ENCODE measurements at regions not wholly inside any gene's neighbourhood (a gene's known extent, or its start where the extent isn't known, plus 50 kb on each side); places are given as distances from the start of the nearest gene placed in this dataset.

DNA sequence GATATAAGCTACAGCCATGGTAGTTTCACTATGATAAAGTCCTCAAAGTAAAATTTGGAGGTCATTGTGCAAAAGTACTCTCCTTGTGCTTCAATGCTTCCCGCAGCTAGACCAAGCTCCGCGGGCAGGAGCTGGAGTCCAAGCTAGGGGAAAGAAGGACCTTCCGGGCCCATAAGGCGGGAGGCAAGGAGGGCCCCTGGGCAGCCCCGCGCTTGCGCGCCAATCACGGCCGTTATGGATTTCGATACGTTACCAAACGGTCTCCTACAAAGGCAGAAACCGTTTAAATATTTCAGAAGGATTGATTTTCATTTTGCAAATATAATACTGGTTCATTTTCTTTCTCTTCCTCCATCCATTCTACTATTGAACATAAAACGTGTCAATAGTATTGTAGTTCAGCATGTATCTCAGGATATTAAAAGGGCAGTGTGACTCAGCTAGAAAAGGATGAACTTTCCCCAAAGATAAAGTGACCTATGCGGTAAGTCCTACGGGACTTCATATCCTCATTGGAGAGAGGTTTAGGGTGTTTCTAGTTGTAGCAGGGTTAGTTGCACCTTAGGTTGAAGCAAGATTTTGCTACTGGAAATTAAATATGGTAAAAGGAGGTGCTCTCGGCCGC is 128.0 kb downstream of the KIF20B start:
- no peak overlapping the region for H3K27ac ChIP-seq (ENCODE audit: low read length)
- no peaks in the 10 kb centered on the region for H3K4me1 ChIP-seq (ENCODE audit: control insufficient read depth in 1 of 2, insufficient read depth in 2 of 2, low read length in 2 of 2)
- no peaks in the 10 kb centered on the region for H3K27me3 ChIP-seq (ENCODE audit: low read depth, low read length)
- no peaks in the 10 kb centered on the region for H3K36me3 ChIP-seq (ENCODE audit: control insufficient read depth in 1 of 2, insufficient read depth in 2 of 2, low read length in 2 of 2)
- no peak overlapping the region for H3K4me3 ChIP-seq (ENCODE audit: low read depth in 1 of 2, low read length in 2 of 2)
- no peaks in the 10 kb centered on the region for H3K9me3 ChIP-seq (ENCODE audit: control insufficient read depth in 1 of 2, low read length in 2 of 2)

DNA sequence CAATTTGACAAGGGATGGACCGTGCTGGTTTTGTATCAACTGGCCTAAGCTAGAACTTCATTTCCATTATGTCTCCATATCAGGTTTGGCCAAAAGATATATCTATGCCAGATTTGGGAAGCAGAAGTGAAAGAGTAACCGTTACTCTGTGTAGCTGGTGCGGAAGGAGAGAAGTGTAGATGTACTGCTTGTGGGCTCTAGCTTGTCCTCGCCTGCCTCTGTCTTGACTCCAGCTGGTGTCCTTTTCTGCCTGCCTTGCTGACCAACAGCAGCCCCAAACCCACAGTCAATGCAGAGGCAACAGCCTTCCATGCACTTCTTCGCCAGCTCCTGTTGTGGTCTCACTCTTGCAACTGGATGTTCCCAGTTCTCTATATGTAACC is 128.5 kb downstream of the KIF20B start:
- Histone ChIP-seq H3K27ac (ENCODE audit: low read length) (no peak overlapping the region), H3K9me3 (ENCODE audit: control insufficient read depth in 1 of 2, low read length in 2 of 2) (no peaks in the 10 kb centered on the region), H3K4me3 (ENCODE audit: low read depth in 1 of 2, low read length in 2 of 2) (no peak overlapping the region), H3K36me3 (ENCODE audit: control insufficient read depth in 1 of 2, insufficient read depth in 2 of 2, low read length in 2 of 2) (no peaks in the 10 kb centered on the region), H3K4me1 (ENCODE audit: control insufficient read depth in 1 of 2, insufficient read depth in 2 of 2, low read length in 2 of 2) (no peaks in the 10 kb centered on the region), H3K27me3 (ENCODE audit: low read depth, low read length) (no peaks in the 10 kb centered on the region)

GRCh38 chr10:89830624-89831023 is 129.2 kb downstream of the KIF20B start:
- H3K36me3 ChIP-seq (ENCODE audit: control insufficient read depth in 1 of 2, insufficient read depth in 2 of 2, low read length in 2 of 2), result no peaks in the 10 kb centered on the region
- no peaks in the 10 kb centered on the region for H3K4me1 ChIP-seq (ENCODE audit: control insufficient read depth in 1 of 2, insufficient read depth in 2 of 2, low read length in 2 of 2)
- H3K27ac ChIP-seq (ENCODE audit: low read length), result no peak overlapping the region
- H3K4me3 ChIP-seq (ENCODE audit: low read depth in 1 of 2, low read length in 2 of 2), result no peak overlapping the region
- H3K9me3 ChIP-seq (ENCODE audit: control insufficient read depth in 1 of 2, low read length in 2 of 2), result no peaks in the 10 kb centered on the region
- no peaks in the 10 kb centered on the region for H3K27me3 ChIP-seq (ENCODE audit: low read depth, low read length)

DNA sequence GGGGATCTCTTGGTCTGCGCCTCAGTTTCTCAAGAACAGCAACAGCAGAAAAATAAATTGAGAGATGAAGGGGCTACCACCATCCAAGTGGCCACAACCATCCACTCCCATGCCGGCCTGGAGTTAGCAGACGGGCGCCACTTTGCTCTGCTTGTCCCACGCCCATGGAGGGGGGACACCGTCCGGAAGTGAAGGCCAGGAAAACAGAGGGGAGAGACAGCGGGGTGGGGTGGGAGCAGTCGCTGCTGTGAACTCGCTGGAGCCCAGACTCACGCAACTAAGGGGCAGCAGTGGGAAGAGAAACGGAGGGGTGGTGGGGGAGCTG is 135.4 kb downstream of the KIF20B start:
- peaks cover 0 to 4% of the 10 kb centered on the region in 2 donors for H3K4me1 ChIP-seq (ENCODE audit: control insufficient read depth in 1 of 2, insufficient read depth in 2 of 2, low read length in 2 of 2)
- peak overlapping the region; percentile 70 to 83 for H3K4me3 ChIP-seq (ENCODE audit: low read depth in 1 of 2, low read length in 2 of 2)
- no peaks in the 10 kb centered on the region for H3K36me3 ChIP-seq (ENCODE audit: control insufficient read depth in 1 of 2, insufficient read depth in 2 of 2, low read length in 2 of 2)
- no peaks in the 10 kb centered on the region for H3K9me3 ChIP-seq (ENCODE audit: control insufficient read depth in 1 of 2, low read length in 2 of 2)
- no peaks in the 10 kb centered on the region for H3K27me3 ChIP-seq (ENCODE audit: low read depth, low read length)
- H3K27ac ChIP-seq (ENCODE audit: low read length), result peak overlapping the region; percentile 36

GRCh38 chr10:89837165-89838043 is 136.0 kb downstream of the KIF20B start:
- peaks cover 0 to 4% of the 10 kb centered on the region in 2 donors for H3K4me1 ChIP-seq (ENCODE audit: control insufficient read depth in 1 of 2, insufficient read depth in 2 of 2, low read length in 2 of 2)
- H3K36me3 ChIP-seq (ENCODE audit: control insufficient read depth in 1 of 2, insufficient read depth in 2 of 2, low read length in 2 of 2), result no peaks in the 10 kb centered on the region
- H3K9me3 ChIP-seq (ENCODE audit: control insufficient read depth in 1 of 2, low read length in 2 of 2), result no peaks in the 10 kb centered on the region
- H3K4me3 ChIP-seq (ENCODE audit: low read depth in 1 of 2, low read length in 2 of 2), result peak overlapping the region; percentile 70 to 83
- H3K27me3 ChIP-seq (ENCODE audit: low read depth, low read length), result no peaks in the 10 kb centered on the region
- H3K27ac ChIP-seq (ENCODE audit: low read length), result peak overlapping the region; percentile 36

DNA sequence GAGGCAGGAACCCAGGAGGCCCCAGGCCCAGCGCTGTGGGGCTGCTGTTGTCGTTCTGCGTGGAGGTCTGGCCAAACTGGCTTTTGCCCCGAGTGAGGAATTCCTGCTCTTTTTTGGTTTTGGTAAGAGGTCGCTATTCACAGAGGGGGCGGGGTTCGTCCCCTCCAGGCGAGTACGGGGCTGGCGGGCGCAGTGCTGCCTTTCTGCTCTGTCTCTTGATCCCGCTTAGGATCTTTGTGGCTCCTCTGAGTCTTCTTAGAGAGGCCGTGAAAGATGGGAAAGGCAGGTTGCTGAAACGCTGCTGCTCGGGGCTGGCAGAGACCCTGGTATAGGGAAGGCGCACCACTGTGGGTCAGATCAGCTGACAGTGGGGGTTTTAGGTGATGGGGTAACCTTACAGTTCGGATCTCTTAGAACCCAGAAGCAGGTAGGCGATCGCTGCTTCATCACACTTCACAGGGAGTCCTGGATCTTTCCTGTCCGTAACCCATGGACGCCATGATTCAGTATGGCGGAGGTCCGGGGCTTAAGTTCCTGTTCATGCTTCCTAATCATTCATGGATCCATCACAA is 136.7 kb downstream of the KIF20B start:
- Histone ChIP-seq H3K36me3 (ENCODE audit: control insufficient read depth in 1 of 2, insufficient read depth in 2 of 2, low read length in 2 of 2) (no peaks in the 10 kb centered on the region), H3K4me3 (ENCODE audit: low read depth in 1 of 2, low read length in 2 of 2) (peak overlapping the region; percentile 70 to 83), H3K4me1 (ENCODE audit: control insufficient read depth in 1 of 2, insufficient read depth in 2 of 2, low read length in 2 of 2) (peaks cover 0 to 4% of the 10 kb centered on the region in 2 donors), H3K27me3 (ENCODE audit: low read depth, low read length) (no peaks in the 10 kb centered on the region), H3K27ac (ENCODE audit: low read length) (peak overlapping the region; percentile 36), H3K9me3 (ENCODE audit: control insufficient read depth in 1 of 2, low read length in 2 of 2) (no peaks in the 10 kb centered on the region)

DNA sequence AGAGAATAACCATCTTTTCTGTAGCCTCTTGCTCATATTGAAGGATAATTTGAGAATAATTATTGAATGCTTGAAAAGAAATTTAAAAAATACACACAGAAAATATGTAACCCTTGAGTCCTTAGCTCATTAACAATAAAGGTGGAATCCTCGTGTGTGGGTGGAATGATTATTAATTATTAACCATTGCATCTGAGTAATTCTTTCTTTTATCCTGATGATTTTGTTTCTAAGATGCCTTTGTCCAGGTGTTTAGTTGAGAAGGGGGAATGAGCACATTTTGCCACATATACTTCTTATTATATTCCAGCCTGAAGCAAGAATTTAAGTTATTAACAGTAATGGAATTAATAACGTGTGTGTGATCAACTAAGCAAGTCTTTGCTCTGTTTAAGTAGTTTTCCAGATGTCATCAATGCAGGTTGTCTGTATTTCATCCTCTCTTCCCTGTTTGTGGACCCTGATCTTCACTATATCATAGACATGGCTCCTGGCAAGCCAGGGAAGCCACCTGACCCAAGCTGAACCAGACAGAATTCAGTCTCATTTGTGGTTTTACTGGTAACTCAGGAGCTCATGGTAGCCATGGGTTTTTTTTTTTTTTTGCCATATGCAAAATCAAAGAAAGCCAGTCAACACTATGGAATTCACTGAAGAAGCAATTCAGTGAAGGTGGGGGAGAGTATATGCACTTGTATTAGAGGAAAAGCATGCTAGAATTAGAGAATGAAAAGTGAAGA is 144.3 kb downstream of the KIF20B start:
- Histone ChIP-seq H3K27me3 (ENCODE audit: low read depth, low read length) (no peaks in the 10 kb centered on the region), H3K9me3 (ENCODE audit: control insufficient read depth in 1 of 2, low read length in 2 of 2) (no peaks in the 10 kb centered on the region), H3K4me3 (ENCODE audit: low read depth in 1 of 2, low read length in 2 of 2) (no peak overlapping the region), H3K4me1 (ENCODE audit: control insufficient read depth in 1 of 2, insufficient read depth in 2 of 2, low read length in 2 of 2) (no peaks in the 10 kb centered on the region), H3K27ac (ENCODE audit: low read length) (no peak overlapping the region), H3K36me3 (ENCODE audit: control insufficient read depth in 1 of 2, insufficient read depth in 2 of 2, low read length in 2 of 2) (no peaks in the 10 kb centered on the region)

GRCh38 chr10:89846281-89846630 is 144.9 kb downstream of the KIF20B start:
- Histone ChIP-seq H3K27ac (ENCODE audit: low read length) (no peak overlapping the region), H3K9me3 (ENCODE audit: control insufficient read depth in 1 of 2, low read length in 2 of 2) (no peaks in the 10 kb centered on the region), H3K36me3 (ENCODE audit: control insufficient read depth in 1 of 2, insufficient read depth in 2 of 2, low read length in 2 of 2) (no peaks in the 10 kb centered on the region), H3K4me3 (ENCODE audit: low read depth in 1 of 2, low read length in 2 of 2) (no peak overlapping the region), H3K4me1 (ENCODE audit: control insufficient read depth in 1 of 2, insufficient read depth in 2 of 2, low read length in 2 of 2) (no peaks in the 10 kb centered on the region), H3K27me3 (ENCODE audit: low read depth, low read length) (no peaks in the 10 kb centered on the region)

DNA sequence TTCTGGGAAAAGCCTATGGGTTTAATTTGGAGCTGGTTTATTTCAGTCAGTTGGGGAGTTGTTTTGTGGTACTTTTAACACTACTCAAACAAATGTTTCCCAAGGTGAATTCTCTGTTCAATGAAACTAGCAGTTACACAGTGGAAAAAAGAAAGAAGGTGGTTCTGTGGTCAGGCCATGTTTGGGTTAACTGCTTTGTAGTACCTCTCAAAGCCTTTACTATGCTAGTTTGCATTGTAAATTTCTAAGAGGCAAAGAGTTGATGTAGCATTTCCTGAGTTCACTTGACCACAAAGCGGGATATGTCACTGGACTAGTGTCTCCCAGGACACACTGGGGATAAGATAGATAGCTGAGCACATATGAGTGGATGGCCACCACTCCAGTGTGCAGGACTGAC is 145.4 kb downstream of the KIF20B start:
- no peak overlapping the region for H3K27ac ChIP-seq (ENCODE audit: low read length)
- H3K27me3 ChIP-seq (ENCODE audit: low read depth, low read length), result no peaks in the 10 kb centered on the region
- no peaks in the 10 kb centered on the region for H3K9me3 ChIP-seq (ENCODE audit: control insufficient read depth in 1 of 2, low read length in 2 of 2)
- no peaks in the 10 kb centered on the region for H3K36me3 ChIP-seq (ENCODE audit: control insufficient read depth in 1 of 2, insufficient read depth in 2 of 2, low read length in 2 of 2)
- H3K4me1 ChIP-seq (ENCODE audit: control insufficient read depth in 1 of 2, insufficient read depth in 2 of 2, low read length in 2 of 2), result no peaks in the 10 kb centered on the region
- no peak overlapping the region for H3K4me3 ChIP-seq (ENCODE audit: low read depth in 1 of 2, low read length in 2 of 2)

- Histone ChIP-seq H3K4me1 (ENCODE audit: control insufficient read depth in 1 of 2, insufficient read depth in 2 of 2, low read length in 2 of 2) (no peaks in the 10 kb centered on the region), H3K27me3 (ENCODE audit: low read depth, low read length) (no peaks in the 10 kb centered on the region), H3K4me3 (ENCODE audit: low read depth in 1 of 2, low read length in 2 of 2) (no peak overlapping the region), H3K27ac (ENCODE audit: low read length) (no peak overlapping the region), H3K9me3 (ENCODE audit: control insufficient read depth in 1 of 2, low read length in 2 of 2) (no peaks in the 10 kb centered on the region), H3K36me3 (ENCODE audit: control insufficient read depth in 1 of 2, insufficient read depth in 2 of 2, low read length in 2 of 2) (no peaks in the 10 kb centered on the region)
These were observed 151.5 kb downstream of the KIF20B start for GRCh38 chr10:89852872-89853271.

- no peaks in the 10 kb centered on the region for H3K36me3 ChIP-seq (ENCODE audit: control insufficient read depth in 1 of 2, insufficient read depth in 2 of 2, low read length in 2 of 2)
- H3K4me1 ChIP-seq (ENCODE audit: control insufficient read depth in 1 of 2, insufficient read depth in 2 of 2, low read length in 2 of 2), result no peaks in the 10 kb centered on the region
- no peak overlapping the region for H3K4me3 ChIP-seq (ENCODE audit: low read depth in 1 of 2, low read length in 2 of 2)
- no peaks in the 10 kb centered on the region for H3K27me3 ChIP-seq (ENCODE audit: low read depth, low read length)
- H3K27ac ChIP-seq (ENCODE audit: low read length), result no peak overlapping the region
- H3K9me3 ChIP-seq (ENCODE audit: control insufficient read depth in 1 of 2, low read length in 2 of 2), result no peaks in the 10 kb centered on the region
These were observed 152.4 kb downstream of the KIF20B start for GRCh38 chr10:89853781-89854191.
